Bone marrow (tissue), 2 donors: ENCODE measurements at regions not wholly inside any gene's neighbourhood (a gene's known extent, or its start where the extent isn't known, plus 50 kb on each side); places are given as distances from the start of the nearest gene placed in this dataset.

Experiments used
- DNase-seq, 2 donors: peaks; one replicate each; lab custom pipeline; 2025; lab: John Stamatoyannopoulos, UW

DNA sequence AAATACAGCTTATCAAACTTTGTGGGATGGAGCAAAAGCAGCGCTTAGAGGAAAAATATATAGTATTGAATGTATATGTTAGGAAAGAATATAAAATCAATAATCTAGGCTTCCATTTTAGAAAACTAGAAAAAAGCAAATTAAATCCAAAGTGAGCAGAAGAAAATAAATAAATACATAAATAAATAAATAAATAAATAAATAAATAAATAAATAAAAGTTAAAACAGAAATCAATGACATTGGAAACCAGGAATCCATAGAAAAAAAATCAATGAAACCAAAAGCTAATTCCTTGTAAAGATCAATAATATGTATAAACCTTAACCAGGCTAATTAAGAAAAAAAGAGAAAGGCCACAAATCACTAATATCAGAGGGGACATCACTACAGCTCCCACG, 141.8 kb upstream of the C1QTNF7 start:
- DNase-seq: no peak

DNA sequence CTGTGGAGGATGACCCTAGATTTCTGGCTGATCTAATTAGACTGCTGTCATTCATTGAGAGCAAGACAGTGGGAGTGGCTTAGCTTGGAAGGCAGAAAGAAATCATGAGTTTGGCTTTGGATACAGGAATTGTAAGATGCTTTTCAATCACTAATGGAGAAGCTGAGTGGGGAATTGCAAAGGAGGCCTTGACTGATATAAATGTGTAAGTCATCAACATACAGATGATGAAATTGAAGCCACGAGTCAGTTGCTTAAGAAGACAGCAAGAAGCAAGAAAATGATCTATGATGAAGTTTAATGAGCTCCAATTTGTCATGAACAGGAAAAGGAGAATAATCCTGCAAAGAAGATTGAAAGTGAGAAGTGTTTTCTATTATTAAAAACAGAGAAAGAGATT, 136.7 kb upstream of the C1QTNF7 start:
- DNase-seq: no peak

- DNase-seq: no peak
These were observed 134.1 kb upstream of the C1QTNF7 start for GRCh38 chr4:15293711-15294110.

- no peak for DNase-seq
These were observed 133.6 kb upstream of the C1QTNF7 start for GRCh38 chr4:15294202-15294601.

GRCh38 chr4:15294832-15295231, 133.0 kb upstream of the C1QTNF7 start:
- no peak for DNase-seq

DNA sequence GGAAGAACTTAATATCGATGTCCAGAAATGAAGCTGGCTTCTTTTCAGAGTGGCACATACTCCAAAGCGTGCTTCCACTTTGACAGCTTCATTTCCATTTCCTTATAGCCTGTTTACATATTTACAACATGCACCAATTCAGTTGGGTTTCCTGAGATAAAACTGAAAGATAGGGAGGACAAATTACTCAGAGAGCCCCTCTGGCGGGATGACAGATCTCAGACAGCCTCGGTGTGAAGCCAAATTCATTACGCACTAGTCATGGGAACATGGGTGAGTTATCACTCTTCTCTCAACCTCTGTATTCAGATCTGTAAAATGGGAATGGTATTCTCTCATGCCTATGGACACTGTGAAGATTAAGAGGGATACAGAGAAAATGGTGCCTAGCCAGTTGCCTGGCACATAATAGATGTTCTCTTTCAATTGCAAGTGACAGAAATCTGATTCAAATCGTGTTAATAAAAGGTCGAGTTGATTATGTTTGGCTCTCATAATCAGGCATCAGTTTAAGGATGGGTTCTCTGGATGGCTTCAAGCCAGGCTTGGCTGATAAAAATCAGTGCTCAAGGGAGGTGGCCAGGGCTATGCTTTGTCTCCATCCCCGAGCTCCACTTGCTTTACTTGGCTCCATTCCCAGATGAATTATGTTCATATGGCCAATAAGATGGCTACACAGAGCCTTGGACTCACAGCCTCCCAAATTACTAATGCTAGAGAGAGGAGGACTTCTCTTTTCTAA, 132.2 kb upstream of the C1QTNF7 start:
- no peak for DNase-seq

GRCh38 chr4:15297344-15297743, 130.5 kb upstream of the C1QTNF7 start:
- DNase-seq: no peak

GRCh38 chr4:15299627-15300026, 128.2 kb upstream of the C1QTNF7 start:
- no peak for DNase-seq

- no peak for DNase-seq
These were observed 124.7 kb upstream of the C1QTNF7 start for GRCh38 chr4:15303052-15303641.

- no peak for DNase-seq
These were observed 112.9 kb upstream of the C1QTNF7 start for GRCh38 chr4:15314974-15315373.

DNA sequence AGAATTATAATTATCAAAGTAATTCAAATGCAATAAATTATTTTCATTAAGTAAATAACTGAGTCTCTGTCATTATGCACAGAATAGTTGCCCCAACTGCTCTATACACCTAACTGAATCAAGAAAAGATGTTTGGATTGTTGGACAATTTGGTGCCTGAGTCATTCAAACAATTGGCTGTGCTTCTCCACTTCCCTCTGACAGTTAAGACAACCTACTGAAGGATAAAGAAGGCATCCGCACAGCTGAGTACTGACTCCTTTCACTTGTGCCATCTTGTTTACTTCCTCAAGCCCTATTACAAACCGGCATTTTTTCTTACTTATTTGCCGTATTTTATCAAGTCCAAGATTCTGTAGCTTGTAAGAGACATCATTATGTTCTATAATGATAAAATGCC, 110.6 kb upstream of the C1QTNF7 start:
- no peak for DNase-seq

GRCh38 chr4:15318621-15319348, 109.0 kb upstream of the C1QTNF7 start:
- no peak for DNase-seq

GRCh38 chr4:15320121-15320678, 107.6 kb upstream of the C1QTNF7 start:
- DNase-seq: no peak

GRCh38 chr4:15322006-15322405, 105.8 kb upstream of the C1QTNF7 start:
- DNase-seq: no peak

DNA sequence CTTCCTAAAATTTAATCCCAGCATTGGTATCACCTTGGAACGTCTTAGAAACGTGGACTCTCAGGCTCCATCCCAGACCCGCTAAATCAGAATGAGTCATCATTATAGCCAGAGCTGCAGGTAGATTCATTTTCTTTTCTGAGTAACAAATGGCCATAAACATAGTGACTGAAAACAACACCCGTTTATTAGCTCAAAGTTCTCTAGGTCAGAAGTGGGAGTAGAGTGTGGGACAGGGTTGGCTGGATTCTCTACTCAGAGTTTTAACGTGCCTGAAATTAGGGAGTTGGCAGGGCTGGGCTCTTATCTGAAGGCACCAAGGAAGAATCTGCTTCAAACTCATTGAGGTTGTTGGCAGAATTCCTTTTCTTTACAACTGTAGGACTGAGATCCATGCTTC, 101.8 kb upstream of the C1QTNF7 start:
- no peak for DNase-seq

GRCh38 chr4:15327311-15328298, 100.2 kb upstream of the C1QTNF7 start:
- no peak for DNase-seq

DNA sequence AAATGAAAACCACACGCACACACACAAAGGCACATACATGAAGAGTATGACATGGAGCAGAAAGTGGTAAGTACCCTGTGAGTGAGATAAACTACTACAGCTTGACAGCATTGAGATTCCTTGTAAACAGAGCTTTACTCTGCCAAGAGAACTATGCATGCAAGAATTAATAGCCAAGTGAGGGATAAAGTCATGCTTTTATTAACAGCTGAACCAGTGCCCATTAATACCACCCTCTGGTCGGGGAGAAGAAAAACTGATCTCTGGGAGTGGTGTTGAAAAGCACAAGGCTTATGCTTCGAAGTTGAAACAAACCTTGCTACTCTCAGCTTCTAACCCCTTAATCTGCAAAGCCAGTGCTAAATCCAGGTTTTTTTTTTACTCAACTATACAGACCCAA, 95.9 kb upstream of the C1QTNF7 start:
- no peak for DNase-seq

GRCh38 chr4:15332377-15332776, 95.5 kb upstream of the C1QTNF7 start:
- DNase-seq: no peak

DNA sequence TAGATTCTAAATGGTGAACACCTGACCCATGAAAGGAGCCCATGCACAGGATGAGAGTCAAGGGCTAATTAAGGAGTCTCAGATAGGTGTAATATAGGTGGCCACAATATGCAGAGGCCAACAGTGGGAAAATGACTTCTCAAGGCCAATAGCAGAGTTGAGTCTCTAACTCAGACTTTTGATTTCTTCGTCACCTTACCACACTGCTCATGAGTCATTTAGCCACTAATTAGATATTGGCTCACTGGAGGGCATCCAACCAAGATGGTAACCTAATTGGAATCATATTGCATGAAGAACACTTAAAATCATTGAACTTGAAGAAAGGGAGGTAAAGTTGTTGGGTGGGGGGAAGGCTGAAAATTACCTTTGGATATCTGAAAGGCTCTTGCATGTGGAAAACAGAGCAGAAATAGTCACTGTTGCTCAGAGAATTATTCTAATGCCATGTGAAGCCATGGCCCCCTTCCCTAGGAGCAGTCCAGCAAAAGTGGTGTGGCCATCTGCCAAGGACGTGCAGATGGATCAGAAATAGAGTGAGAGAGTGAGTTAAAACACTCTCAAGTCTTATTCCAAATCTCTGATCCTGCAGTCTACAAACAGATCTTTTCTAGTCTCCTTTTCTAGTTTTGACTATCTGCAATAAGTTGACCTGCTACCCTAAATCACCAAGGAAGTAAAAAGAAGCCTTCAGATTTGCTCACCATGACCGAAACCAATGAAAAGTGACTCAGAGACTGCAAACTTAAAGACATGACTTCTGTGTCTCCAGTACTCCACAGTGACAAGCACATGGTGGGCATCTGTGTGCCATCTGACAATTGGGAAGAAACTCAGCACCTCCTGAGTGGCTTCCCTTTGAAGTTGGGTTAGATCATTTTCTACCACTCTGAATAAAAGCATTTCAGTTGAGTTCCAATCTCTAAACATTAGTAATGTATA, 93.9 kb upstream of the C1QTNF7 start:
- DNase-seq: no peak

DNA sequence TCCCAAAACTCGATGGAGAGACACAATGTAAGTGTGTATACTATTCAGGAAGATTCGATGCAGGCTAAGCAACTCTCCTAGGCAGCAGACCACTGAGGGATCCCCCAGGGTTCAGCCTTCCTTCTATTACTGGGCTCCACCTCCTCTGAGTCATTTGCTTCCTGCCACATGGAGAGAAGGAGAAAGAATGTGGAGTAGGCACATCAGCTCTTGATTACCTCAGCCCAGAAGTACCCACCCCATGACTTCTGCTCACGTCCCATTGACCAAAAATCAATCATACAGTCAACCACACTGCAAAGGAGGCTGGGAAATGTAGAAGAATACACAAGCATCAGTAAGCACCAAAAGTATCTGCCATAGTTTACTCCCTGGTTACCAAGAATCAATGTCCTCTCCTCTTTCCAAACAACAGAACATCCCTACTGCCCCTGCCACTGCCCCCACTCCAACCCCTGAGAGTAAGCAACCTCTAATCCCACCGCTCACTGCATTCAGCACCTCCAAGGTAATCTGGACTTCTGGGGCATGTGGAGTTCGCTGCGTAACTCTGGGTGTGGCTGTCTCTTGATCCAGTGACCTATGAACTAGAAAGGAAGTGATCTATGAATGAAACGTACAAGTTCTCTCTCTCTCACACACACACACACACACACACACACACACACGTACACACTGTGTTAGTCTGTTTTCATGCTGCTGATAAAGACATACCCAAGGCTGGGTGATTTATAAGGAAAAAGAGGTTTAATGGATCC, 91.2 kb upstream of the C1QTNF7 start:
- DNase-seq: no peak
